BLaER1 treated with 17β-estradiol and CSF1 and Interleukin-3, amounts not matched to agents 10 nM and 100 nM (cell line): ENCODE measurements at regions not wholly inside any gene's neighbourhood (a gene's known extent, or its start where the extent isn't known, plus 50 kb on each side); places are given as distances from the start of the nearest gene placed in this dataset.

Experiments used
- H3K27ac ChIP-seq, 11 experiments: shearing (Covaris generic); formaldehyde crosslinking; 2 replicates each; pipeline ENCODE4 v1.8.1; 2022
- H3K27me3 ChIP-seq, 11 experiments: shearing (Covaris generic); formaldehyde crosslinking; 2 replicates each; pipeline ENCODE4 v1.8.1; 2022
- H3K36me3 ChIP-seq, 11 experiments: shearing (Covaris generic); formaldehyde crosslinking; 2 replicates each; pipeline ENCODE4 v1.8.1; 2022
- H3K4me1 ChIP-seq, 10 experiments: shearing (Covaris generic); formaldehyde crosslinking; 2 replicates each; pipeline ENCODE4 v1.8.1; 2022
- H3K4me2 ChIP-seq, 11 experiments: shearing (Covaris generic); formaldehyde crosslinking; 2 replicates each; pipeline ENCODE4 v1.8.1; 2022
- H3K4me3 ChIP-seq, 10 experiments: shearing (Covaris generic); formaldehyde crosslinking; 2 replicates each; pipeline ENCODE4 v1.8.1; 2022
- H3K9ac ChIP-seq, 11 experiments: shearing (Covaris generic); formaldehyde crosslinking; 2 replicates each; pipeline ENCODE4 v1.8.1; 2022
- H3K9me3 ChIP-seq, 11 experiments: shearing (Covaris generic); formaldehyde crosslinking; replicated peaks in 1 of 11; 2 replicates each; pipeline ENCODE4 v1.8.1; 2022
- H4K20me1 ChIP-seq, 11 experiments: shearing (Covaris generic); formaldehyde crosslinking; 2 replicates each; pipeline ENCODE4 v1.8.1; 2022
- Cebpa-rat ChIP-seq, 11 experiments: shearing (Covaris generic); IDR thresholded peaks; 2 replicates each; pipeline ENCODE4 v1.8.1; 2022

DNA sequence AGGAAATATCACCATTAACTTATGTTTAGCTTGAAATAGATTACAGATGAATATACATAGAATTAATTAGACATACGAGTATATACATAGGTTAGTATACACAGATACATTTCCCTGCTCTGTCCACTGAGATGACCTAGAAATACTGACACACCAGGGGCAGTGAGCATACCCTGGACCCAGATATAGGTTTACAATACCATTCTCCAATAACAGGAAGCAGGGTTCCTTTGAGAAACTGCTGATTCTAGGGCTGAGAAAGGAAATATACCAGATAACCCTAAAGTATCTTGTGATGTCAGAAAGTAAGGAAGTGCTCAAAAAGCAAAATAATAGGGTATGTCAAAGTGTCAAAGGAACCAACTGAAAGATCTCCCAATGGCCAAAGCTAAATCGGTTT lies 322.5 kb downstream of the HAO1 start:
- H3K4me3 ChIP-seq: no peak overlapping the region
- H3K4me1 ChIP-seq: no peaks in the 10 kb centered on the region
- H3K27me3 ChIP-seq: no peaks in the 10 kb centered on the region
- H4K20me1 ChIP-seq: no peaks in the 10 kb centered on the region
- peaks cover 15 to 19% (median 17%) of the 10 kb centered on the region in 11 experiments for H3K9me3 ChIP-seq
- H3K9ac ChIP-seq: no peak overlapping the region
- no peak overlapping the region; a peak in 1 of 22 replicates for H3K4me2 ChIP-seq
- no peak overlapping the region for H3K27ac ChIP-seq
- no peak for TF ChIP-seq Cebpa-rat (IDR thresholded peaks at IDR 0.05)
- no peaks in the 10 kb centered on the region for H3K36me3 ChIP-seq

DNA sequence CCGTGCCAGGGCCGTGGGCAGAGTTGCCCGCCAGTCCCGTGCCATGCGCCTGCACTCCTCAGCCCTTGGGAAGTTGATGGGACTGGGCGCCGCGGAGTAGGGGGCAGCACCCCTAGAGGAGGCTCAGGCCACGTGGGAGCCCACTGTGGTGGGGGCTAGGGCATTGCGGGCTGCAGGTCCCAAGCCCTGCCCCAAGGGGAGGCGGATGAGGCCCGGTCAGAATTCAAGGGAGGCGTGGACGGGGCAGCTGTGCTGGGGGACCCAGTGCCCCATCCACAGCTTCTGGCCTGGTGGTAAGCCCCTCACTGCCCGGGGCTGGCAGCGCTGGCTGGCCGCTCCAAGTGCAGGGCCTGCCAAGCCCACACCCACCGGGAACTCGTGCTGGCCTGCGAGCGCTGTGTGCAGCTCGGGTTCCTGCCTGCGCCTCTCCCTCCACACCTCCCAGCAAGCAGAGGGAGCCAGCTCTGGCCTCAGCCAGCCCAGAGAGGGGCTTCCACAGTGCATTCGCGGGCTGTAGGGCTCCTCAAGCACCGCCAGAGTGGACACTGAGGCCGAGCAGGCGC lies 317.8 kb downstream of the HAO1 start:
- Histone ChIP-seq H3K4me1 (no peaks in the 10 kb centered on the region), H3K27ac (no peak overlapping the region), H3K36me3 (no peaks in the 10 kb centered on the region), H3K9ac (no peak overlapping the region), H3K4me3 (no peak overlapping the region), H4K20me1 (no peaks in the 10 kb centered on the region), H3K4me2 (no peak overlapping the region), H3K9me3 (peaks cover 16 to 20% (median 18%) of the 10 kb centered on the region in 11 experiments), H3K27me3 (no peaks in the 10 kb centered on the region)
- no peak for TF ChIP-seq Cebpa-rat (IDR thresholded peaks at IDR 0.05)

DNA sequence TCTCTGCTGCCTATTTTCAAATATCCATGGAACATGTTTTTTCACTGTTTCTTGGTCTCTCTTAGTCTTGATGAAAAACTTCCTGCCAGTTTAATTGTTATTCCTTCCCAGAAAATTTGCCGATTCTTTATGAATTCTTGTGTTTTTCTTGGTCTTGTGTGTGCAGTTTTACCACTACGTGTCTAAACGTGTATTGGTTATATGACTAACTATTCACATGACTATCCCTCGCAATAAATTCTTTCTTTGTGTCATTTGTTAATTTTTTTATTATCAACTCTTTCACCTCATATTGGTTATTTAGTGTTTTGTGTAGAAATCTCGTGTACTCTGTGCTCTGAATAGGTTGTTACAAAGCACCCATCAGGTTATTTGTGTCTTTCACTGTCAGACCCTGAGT lies 315.4 kb downstream of the HAO1 start:
- TF ChIP-seq Cebpa-rat (IDR thresholded peaks at IDR 0.05): no peak
- H3K27me3 ChIP-seq: no peaks in the 10 kb centered on the region
- H4K20me1 ChIP-seq: no peaks in the 10 kb centered on the region
- H3K4me2 ChIP-seq: no peak overlapping the region
- no peak overlapping the region for H3K4me3 ChIP-seq
- no peaks in the 10 kb centered on the region for H3K4me1 ChIP-seq
- no peak overlapping the region for H3K27ac ChIP-seq
- no peak overlapping the region for H3K9ac ChIP-seq
- H3K9me3 ChIP-seq: peaks cover 16 to 20% (median 18%) of the 10 kb centered on the region in 11 experiments
- no peaks in the 10 kb centered on the region for H3K36me3 ChIP-seq

DNA sequence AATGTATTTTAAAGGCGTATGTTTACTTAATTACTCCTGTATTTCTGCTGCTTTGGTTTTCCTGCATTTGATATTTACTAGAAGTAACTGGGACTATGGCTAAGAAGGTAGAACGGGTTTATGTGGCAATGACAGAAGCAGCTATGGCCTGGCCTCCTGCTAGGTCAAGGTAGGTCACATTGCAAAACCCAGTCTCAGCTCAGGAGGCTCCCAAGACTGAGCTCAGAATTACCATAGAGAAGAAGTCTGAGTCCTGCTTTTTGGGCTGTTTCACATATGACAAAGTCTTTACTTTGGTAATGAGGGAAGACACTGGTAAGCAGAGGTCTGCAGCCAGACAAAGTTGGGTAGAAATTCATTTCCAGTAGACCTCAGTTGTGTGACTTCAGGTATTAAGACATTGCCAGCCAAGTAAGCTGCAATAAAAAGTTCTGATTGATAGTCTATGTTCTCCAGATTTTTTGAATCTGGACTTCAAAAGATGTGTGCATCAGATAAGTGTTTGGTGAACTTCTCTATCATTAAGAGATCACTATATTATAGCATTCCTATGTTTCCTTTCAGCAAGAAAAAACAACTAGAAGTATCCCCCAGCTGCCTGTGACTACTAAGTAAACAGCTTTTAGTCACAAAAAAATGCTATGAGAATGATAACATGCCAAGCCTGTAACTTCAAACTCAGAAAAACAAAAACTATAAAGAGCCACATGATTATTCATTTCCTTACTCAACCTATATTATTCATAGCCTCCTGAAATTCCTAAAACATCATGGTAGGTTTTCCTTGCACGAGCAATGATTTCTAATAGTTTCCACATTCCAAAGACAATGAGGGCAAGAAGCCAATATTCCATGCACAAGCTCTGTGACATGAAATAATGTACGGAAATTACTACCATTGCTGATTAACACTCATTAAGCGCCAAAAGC lies 312.3 kb downstream of the HAO1 start:
- Histone ChIP-seq H4K20me1 (no peaks in the 10 kb centered on the region), H3K4me2 (no peak overlapping the region), H3K27me3 (no peaks in the 10 kb centered on the region), H3K4me3 (no peak overlapping the region), H3K9me3 (no peaks in the 10 kb centered on the region), H3K27ac (no peak overlapping the region), H3K4me1 (no peaks in the 10 kb centered on the region), H3K9ac (no peak overlapping the region), H3K36me3 (no peaks in the 10 kb centered on the region)
- TF ChIP-seq Cebpa-rat (IDR thresholded peaks at IDR 0.05): no peak

DNA sequence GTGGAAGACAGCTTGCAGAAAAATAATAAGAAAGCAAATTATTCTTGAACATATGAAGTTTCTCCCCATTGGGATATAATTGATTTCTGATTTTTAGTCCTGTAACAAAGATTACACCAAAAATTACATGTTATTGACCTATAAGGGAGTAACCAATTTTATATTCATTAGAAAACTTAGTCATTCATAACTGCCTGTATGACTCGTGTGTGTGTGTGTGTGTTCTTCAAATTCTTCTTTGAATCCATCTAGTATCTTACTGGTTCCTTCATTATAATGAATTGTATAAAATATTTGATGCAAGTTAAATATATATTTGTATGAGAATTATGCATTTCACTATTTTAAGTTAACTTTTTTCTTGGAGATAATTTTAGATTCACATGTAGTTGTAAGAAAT lies 310.4 kb downstream of the HAO1 start:
- H3K27ac ChIP-seq: no peak overlapping the region

DNA sequence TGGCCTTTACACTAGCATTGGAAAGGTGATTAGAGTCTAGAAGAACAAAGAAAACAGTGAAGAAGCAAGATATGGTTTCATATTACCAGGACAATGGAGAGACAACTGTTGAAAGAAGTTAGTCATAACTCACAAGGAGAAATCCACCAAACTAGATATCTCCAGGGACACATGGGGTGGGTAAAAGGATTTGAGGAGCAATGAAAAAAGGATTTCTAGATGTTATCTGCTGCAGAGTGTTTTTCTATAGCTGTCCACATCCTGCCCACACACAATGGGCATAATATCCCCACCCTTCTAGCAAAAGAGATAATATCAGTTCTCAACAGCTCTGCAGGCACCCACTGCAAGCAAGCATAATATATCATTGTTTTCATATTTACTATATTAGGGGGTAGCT lies 303.1 kb downstream of the HAO1 start:
- H3K4me2 ChIP-seq: no peak overlapping the region
- no peak for TF ChIP-seq Cebpa-rat (IDR thresholded peaks at IDR 0.05)

More for the DNA sequence above, 310.4 kb downstream of the HAO1 start:
- H3K4me3 ChIP-seq: no peak overlapping the region
- H3K27me3 ChIP-seq: no peaks in the 10 kb centered on the region
- TF ChIP-seq Cebpa-rat (IDR thresholded peaks at IDR 0.05): no peak
- no peaks in the 10 kb centered on the region for H3K36me3 ChIP-seq
- no peaks in the 10 kb centered on the region for H3K4me1 ChIP-seq
- no peak overlapping the region for H3K4me2 ChIP-seq
- H4K20me1 ChIP-seq: no peaks in the 10 kb centered on the region
- H3K9ac ChIP-seq: no peak overlapping the region
- H3K9me3 ChIP-seq: no peaks in the 10 kb centered on the region

DNA sequence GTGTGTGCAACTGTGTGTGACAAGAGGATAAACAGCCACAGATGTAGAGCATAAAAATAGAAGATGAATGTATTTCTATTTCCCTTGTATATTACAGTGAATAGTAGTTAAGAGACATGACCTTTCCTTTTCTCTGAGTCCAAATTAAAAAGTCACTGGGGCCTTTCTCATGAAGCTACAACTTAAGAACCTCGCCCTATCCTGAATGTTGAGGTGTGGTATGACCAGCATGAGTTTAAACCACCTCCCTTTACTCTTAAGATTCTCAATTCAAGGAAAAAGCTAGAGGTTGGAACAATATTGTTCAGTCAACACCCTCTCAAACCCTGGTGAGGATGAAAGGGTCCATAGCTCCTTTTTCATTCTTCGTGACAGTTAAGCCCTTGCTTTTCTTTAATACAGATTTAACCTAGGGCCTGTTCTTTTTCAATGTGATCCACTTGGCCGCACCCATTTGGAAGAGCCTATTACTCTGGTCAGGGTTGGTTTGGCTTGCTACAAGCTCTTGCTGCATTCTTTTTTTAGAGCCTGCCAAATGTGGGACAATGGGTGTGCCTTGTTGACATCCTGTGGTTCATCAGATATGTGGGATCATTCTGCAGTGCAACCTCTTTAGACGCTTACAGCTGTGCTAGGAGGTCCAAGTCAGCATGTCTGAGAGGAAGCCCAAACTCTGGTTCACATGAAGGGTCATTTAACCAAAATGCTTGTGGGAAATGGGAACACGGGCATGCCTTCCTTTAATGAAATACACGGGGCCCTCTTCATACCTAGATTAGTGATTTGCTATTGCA lies 290.0 kb downstream of the HAO1 start:
- peak overlapping the region in 5 of 11 experiments; percentile 1 to 42 (median 14); a peak in 2 of 22 replicates for H3K9ac ChIP-seq
- H3K36me3 ChIP-seq: peaks cover 0 to 15% (median 0%) of the 10 kb centered on the region in 11 experiments; a peak in 5 of 22 replicates
- H3K4me1 ChIP-seq: peaks cover 14 to 32% (median 28%) of the 10 kb centered on the region in 10 experiments
- no peaks in the 10 kb centered on the region for H3K27me3 ChIP-seq
- peak in 1 of 11 experiments; percentile 34; a peak in 1 of 22 replicates for TF ChIP-seq Cebpa-rat (IDR thresholded peaks at IDR 0.05)
- no peaks in the 10 kb centered on the region for H4K20me1 ChIP-seq
- peaks cover 30 to 44% (median 35%) of the 10 kb centered on the region in 11 experiments for H3K9me3 ChIP-seq
- peak overlapping the region in 2 of 10 experiments; percentile 1 to 11; a peak in 1 of 20 replicates for H3K4me3 ChIP-seq
- H3K4me2 ChIP-seq: peak overlapping the region; percentile 62 to 77 (median 72)
- H3K27ac ChIP-seq: peak overlapping the region in 9 of 11 experiments; percentile 33 to 75 (median 54); a peak in 17 of 22 replicates

More for the DNA sequence above, 303.1 kb downstream of the HAO1 start:
- H3K4me1 ChIP-seq: no peaks in the 10 kb centered on the region
- H4K20me1 ChIP-seq: no peaks in the 10 kb centered on the region
- H3K27me3 ChIP-seq: no peaks in the 10 kb centered on the region
- H3K36me3 ChIP-seq: no peaks in the 10 kb centered on the region
- H3K9me3 ChIP-seq: peaks cover 2 to 3% (median 3%) of the 10 kb centered on the region in 11 experiments; a peak in 15 of 22 replicates
- no peak overlapping the region for H3K27ac ChIP-seq
- H3K9ac ChIP-seq: no peak overlapping the region
- no peak overlapping the region for H3K4me3 ChIP-seq

DNA sequence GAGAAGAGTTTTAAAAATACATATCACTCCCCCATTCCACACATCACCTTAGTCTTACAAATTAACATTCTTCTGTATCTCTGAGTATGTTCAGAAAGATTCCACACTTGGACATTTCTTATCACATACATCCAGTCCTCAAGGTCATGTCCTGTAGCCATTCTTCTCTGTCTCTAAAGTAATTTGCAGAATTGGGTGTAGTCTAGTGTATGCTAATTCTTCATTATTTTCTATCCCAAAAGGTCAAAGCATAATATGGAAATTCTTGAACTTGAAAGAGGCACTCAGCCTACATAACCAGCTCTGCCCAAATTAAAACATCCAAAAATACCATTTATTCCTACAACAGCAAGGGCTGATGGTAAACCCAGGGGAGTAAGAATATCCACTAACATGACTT lies 286.0 kb downstream of the HAO1 start:
- Histone ChIP-seq H3K4me1 (peaks cover 14 to 26% (median 21%) of the 10 kb centered on the region in 10 experiments), H3K9me3 (peaks cover 0 to 7% (median 0%) of the 10 kb centered on the region in 11 experiments; a peak in 5 of 22 replicates), H4K20me1 (no peaks in the 10 kb centered on the region), H3K27ac (no peak overlapping the region), H3K36me3 (no peaks in the 10 kb centered on the region), H3K4me3 (no peak overlapping the region), H3K27me3 (no peaks in the 10 kb centered on the region), H3K4me2 (no peak overlapping the region), H3K9ac (no peak overlapping the region)
- no peak for TF ChIP-seq Cebpa-rat (IDR thresholded peaks at IDR 0.05)
